HG02571 (cell line): ENCODE measurements at regions not wholly inside any gene's neighbourhood (a gene's known extent, or its start where the extent isn't known, plus 50 kb on each side); places are given as distances from the start of the nearest gene placed in this dataset.
"Not testable (repeated sequence)": the region's sequence is repeated elsewhere in the genome, so short reads cannot be mapped to it uniquely, and the experiment has no call there.

Source experiments
- ATAC-seq: cut with Tn5 transposase; IDR thresholded peaks from one replicate; pipeline ENCODE4 v1.9.1; 2021; ENCODE audit warnings: mild to moderate bottlenecking, moderate library complexity; ENCODE audit not compliant: unreplicated experiment

GRCh38 chr7:13265271-13265670, 577.8 kb downstream of the ARL4A start:
- no peak for ATAC-seq

- ATAC-seq: not testable (repeated sequence)
These were observed 586.8 kb downstream of the ARL4A start for GRCh38 chr7:13274205-13274604.

GRCh38 chr7:13276977-13277376, 589.5 kb downstream of the ARL4A start:
- ATAC-seq: no peak

GRCh38 chr7:13278020-13278419, 590.6 kb downstream of the ARL4A start:
- ATAC-seq: no peak

- ATAC-seq: no peak
These were observed 592.5 kb downstream of the ARL4A start for GRCh38 chr7:13279854-13280435.

- no peak for ATAC-seq
These were observed 595.0 kb downstream of the ARL4A start for GRCh38 chr7:13282377-13282980.

GRCh38 chr7:13286916-13287315, 599.5 kb downstream of the ARL4A start:
- ATAC-seq: no peak

GRCh38 chr7:13288516-13288915, 601.1 kb downstream of the ARL4A start:
- no peak for ATAC-seq

GRCh38 chr7:13290975-13291374, 603.5 kb downstream of the ARL4A start:
- ATAC-seq: no peak

GRCh38 chr7:13293264-13294002, 606.0 kb downstream of the ARL4A start:
- no peak for ATAC-seq

- no peak for ATAC-seq
These were observed 619.6 kb downstream of the ARL4A start for GRCh38 chr7:13307040-13307439.

GRCh38 chr7:13308423-13308822, 621.0 kb downstream of the ARL4A start:
- no peak for ATAC-seq

- no peak for ATAC-seq
These were observed 622.1 kb downstream of the ARL4A start for GRCh38 chr7:13309535-13309934.

GRCh38 chr7:13312307-13312706, 624.9 kb downstream of the ARL4A start:
- ATAC-seq: no peak

GRCh38 chr7:13320333-13320732, 632.9 kb downstream of the ARL4A start:
- ATAC-seq: no peak

- ATAC-seq: no peak
These were observed 633.9 kb downstream of the ARL4A start for GRCh38 chr7:13321316-13321715.

- ATAC-seq: no peak
These were observed 634.7 kb downstream of the ARL4A start for GRCh38 chr7:13322126-13322525.

- ATAC-seq: no peak
These were observed 640.2 kb downstream of the ARL4A start for GRCh38 chr7:13327669-13328068.

GRCh38 chr7:13333371-13333770, 645.9 kb downstream of the ARL4A start:
- ATAC-seq: no peak

GRCh38 chr7:13336227-13336626, 648.8 kb downstream of the ARL4A start:
- ATAC-seq: no peak

- ATAC-seq: no peak
These were observed 636.8 kb downstream of the ETV1 start for GRCh38 chr7:13352677-13353076.

GRCh38 chr7:13359656-13360055, 629.8 kb downstream of the ETV1 start:
- ATAC-seq: no peak
